Osteoblast (primary cell): ENCODE measurements at regions not wholly inside any gene's neighbourhood (a gene's known extent, or its start where the extent isn't known, plus 50 kb on each side); places are given as distances from the start of the nearest gene placed in this dataset.

Experiments used
- DNase-seq: peaks from one replicate; pipeline ENCODE4 v3.0.0; 2011; ENCODE audit warnings: low spot score, mixed read lengths; ENCODE audit not compliant: insufficient read length; ENCODE audit errors: missing footprints
- H2AFZ ChIP-seq: 2 replicates; pipeline ENCODE4 v1.6.0; 2011; ENCODE audit warnings: mild to moderate bottlenecking, low read length
- H3K27ac ChIP-seq: 2 replicates; pipeline ENCODE4 v1.5.1; 2011; ENCODE audit warnings: mild to moderate bottlenecking, low read depth, low read length, moderate library complexity
- H3K27me3 ChIP-seq: 2 replicates; pipeline ENCODE4 v1.6.0; 2012; ENCODE audit warnings: mild to moderate bottlenecking, control low read depth, inconsistent platforms, low read length, moderate library complexity; ENCODE audit not compliant: insufficient read depth
- H3K36me3 ChIP-seq: 2 replicates; pipeline ENCODE4 v1.5.1; 2011; ENCODE audit warnings: mild to moderate bottlenecking, low read length, control low read depth, moderate library complexity; ENCODE audit not compliant: insufficient read depth
- H3K4me1 ChIP-seq: 2 replicates; pipeline ENCODE4 v1.5.1; 2011; ENCODE audit warnings: mild to moderate bottlenecking, low read length, control low read depth, moderate library complexity; ENCODE audit not compliant: insufficient read depth
- H3K4me2 ChIP-seq: 2 replicates; pipeline ENCODE4 v1.6.0; 2011; ENCODE audit warnings: mild to moderate bottlenecking, low read length; ENCODE audit not compliant: insufficient read depth
- H3K4me3 ChIP-seq: fragments of 200-600 bp; sonication (generic); 3 replicates; pipeline ENCODE4 v1.5.1; 2012; ENCODE audit warnings: mild to moderate bottlenecking, low read length, inconsistent platforms; ENCODE audit not compliant: insufficient read depth
- H3K79me2 ChIP-seq: 2 replicates; pipeline ENCODE4 v1.6.0; 2012; ENCODE audit warnings: mild to moderate bottlenecking, low read length, control low read depth, inconsistent platforms; ENCODE audit not compliant: insufficient read depth
- H3K9me3 ChIP-seq: 2 replicates; pipeline ENCODE4 v1.5.1; 2011; ENCODE audit warnings: low read depth, low read length, control low read depth
- H4K20me1 ChIP-seq: 2 replicates; pipeline ENCODE4 v1.6.0; 2012; ENCODE audit warnings: mild to moderate bottlenecking, low read length, control low read depth; ENCODE audit not compliant: insufficient read depth
- TF ChIP-seq, protein P1 (sequence below): IDR thresholded peaks from 2 replicates; pipeline ENCODE4 v1.5.1; 2011; ENCODE audit warnings: mild to moderate bottlenecking, low read depth, low read length, moderate library complexity; ENCODE audit errors: extremely low read depth

DNA sequence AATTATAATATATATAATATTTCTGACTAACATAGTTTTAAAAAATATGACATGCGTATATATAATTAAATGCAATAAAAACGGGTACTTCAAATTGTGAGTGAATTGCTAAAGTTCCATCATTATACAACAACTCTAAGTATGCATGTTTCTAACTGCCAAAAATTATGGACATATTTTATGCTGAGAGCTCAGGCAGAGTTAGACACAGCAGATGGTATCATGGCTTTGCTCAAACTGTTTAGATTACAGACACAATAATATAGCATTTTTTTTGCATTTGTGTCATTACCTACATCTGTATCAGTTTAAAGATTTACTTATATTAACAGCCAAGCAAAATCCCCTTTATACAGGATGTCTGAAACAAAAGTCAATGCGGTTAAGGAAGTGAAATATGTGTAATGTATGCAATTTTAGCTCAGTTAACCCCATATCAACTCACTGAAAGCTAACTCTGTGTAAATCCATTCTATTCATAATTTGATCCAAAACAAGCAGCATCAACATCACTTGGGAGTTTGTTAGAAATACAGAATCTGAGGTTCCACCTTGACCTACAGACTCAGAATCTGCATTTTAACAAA is 119.1 kb upstream of the CNKSR2 start:
- Histone ChIP-seq H3K9me3 (no peaks in the 10 kb centered on the region), H4K20me1 (no peaks in the 10 kb centered on the region), H3K4me2 (no peak overlapping the region), H3K27me3 (no peaks in the 10 kb centered on the region), H2AFZ (no peak overlapping the region), H3K4me1 (no peaks in the 10 kb centered on the region), H3K4me3 (no peak overlapping the region), H3K27ac (no peak overlapping the region), H3K36me3 (no peaks in the 10 kb centered on the region), H3K79me2 (no peaks in the 10 kb centered on the region)
- DNase-seq: no peak
- TF ChIP-seq, protein P1, sequence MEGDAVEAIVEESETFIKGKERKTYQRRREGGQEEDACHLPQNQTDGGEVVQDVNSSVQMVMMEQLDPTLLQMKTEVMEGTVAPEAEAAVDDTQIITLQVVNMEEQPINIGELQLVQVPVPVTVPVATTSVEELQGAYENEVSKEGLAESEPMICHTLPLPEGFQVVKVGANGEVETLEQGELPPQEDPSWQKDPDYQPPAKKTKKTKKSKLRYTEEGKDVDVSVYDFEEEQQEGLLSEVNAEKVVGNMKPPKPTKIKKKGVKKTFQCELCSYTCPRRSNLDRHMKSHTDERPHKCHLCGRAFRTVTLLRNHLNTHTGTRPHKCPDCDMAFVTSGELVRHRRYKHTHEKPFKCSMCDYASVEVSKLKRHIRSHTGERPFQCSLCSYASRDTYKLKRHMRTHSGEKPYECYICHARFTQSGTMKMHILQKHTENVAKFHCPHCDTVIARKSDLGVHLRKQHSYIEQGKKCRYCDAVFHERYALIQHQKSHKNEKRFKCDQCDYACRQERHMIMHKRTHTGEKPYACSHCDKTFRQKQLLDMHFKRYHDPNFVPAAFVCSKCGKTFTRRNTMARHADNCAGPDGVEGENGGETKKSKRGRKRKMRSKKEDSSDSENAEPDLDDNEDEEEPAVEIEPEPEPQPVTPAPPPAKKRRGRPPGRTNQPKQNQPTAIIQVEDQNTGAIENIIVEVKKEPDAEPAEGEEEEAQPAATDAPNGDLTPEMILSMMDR: no peak

DNA sequence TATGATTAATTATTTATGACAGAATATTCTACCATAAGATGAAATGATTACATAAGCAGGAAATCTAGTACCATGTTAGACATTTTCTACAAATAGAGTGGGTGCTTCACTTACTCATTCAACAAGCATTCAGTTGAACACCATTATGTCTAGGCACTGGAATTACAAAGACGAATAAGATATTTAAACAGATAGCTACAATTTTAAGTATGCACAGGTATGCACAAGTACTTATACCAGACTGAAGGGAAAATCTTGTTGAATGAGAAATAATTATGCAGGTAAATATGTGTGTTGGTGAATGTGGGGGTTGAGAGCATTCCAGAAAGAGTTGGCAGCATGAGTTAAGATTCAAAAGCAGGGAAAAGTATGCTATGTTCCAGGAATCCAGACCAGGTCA is 107.3 kb upstream of the CNKSR2 start:
- TF ChIP-seq, protein P1: no peak
- DNase-seq: no peak
- no peak overlapping the region for H2AFZ ChIP-seq
- no peaks in the 10 kb centered on the region for H4K20me1 ChIP-seq
- no peaks in the 10 kb centered on the region for H3K4me1 ChIP-seq
- no peak overlapping the region for H3K4me3 ChIP-seq
- no peak overlapping the region for H3K27ac ChIP-seq
- H3K79me2 ChIP-seq: no peaks in the 10 kb centered on the region
- H3K4me2 ChIP-seq: no peak overlapping the region
- H3K36me3 ChIP-seq: no peaks in the 10 kb centered on the region
- H3K9me3 ChIP-seq: no peaks in the 10 kb centered on the region
- no peaks in the 10 kb centered on the region for H3K27me3 ChIP-seq

DNA sequence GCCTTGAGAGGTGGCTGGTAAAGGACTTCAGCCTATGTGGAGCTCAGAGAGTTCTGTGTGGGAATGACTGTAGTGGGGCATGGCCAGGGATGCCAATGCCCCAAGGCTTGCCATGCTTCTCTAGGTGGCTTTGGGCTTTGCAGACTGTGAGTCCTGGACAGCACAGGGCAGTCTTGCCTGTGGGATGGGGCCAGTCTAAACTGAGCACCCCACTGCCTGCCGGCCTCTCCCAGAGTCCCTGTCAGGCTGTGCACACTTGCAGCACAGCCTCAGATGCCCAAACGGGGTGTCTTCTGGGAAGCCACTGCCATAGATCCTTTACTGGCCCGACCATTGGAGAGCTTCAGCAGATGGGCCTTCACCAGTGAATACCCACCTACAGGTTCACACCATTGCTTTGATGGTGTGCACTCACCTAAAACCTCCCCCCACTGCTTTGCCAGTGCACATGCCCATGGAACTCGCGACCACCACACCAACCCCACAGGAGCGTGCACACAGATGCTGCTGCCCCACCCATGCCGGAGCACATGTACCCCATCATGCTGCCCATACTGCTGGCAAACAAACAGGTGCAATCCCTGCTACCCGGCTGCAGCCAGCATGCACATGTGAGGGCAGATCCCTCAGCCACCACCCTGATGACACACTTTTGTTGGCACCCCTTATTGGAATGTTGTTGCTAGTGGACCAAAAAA is 97.3 kb upstream of the CNKSR2 start:
- TF ChIP-seq, protein P1: no peak
- Histone ChIP-seq H3K4me1 (no peaks in the 10 kb centered on the region), H3K4me2 (no peak overlapping the region), H3K27ac (no peak overlapping the region), H3K9me3 (peaks cover 2% of the 10 kb centered on the region), H4K20me1 (no peaks in the 10 kb centered on the region), H3K4me3 (no peak overlapping the region), H3K79me2 (no peaks in the 10 kb centered on the region), H3K27me3 (no peaks in the 10 kb centered on the region), H2AFZ (no peak overlapping the region), H3K36me3 (no peaks in the 10 kb centered on the region)
- DNase-seq: no peak

DNA sequence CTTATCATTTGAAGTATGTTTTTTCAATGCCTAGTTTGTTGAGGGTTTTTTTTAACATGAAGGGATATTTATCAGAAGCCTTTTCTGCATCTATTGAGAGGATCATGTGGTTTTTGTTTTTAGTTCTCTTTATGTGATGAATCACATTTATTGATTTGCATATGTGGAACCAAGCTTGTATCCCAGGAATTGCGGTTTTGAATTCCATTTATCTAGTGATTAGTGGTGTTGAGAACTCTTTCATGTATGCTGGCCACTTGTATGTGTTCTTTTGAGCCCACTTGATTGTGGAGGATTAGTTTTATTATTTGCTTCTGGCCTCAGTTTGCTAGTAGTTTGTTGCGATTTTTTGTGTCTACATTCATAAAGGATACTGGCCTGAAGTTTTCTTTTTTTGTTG is 85.0 kb upstream of the CNKSR2 start:
- H3K9me3 ChIP-seq: no peaks in the 10 kb centered on the region
- no peak for DNase-seq
- no peak overlapping the region for H2AFZ ChIP-seq
- no peaks in the 10 kb centered on the region for H3K4me1 ChIP-seq
- no peaks in the 10 kb centered on the region for H3K27me3 ChIP-seq
- H3K36me3 ChIP-seq: no peaks in the 10 kb centered on the region
- no peak overlapping the region for H3K4me3 ChIP-seq
- TF ChIP-seq, protein P1: no peak
- no peaks in the 10 kb centered on the region for H4K20me1 ChIP-seq
- no peak overlapping the region for H3K27ac ChIP-seq
- no peak overlapping the region for H3K4me2 ChIP-seq
- no peaks in the 10 kb centered on the region for H3K79me2 ChIP-seq
